ENCODE measurements at regions not wholly inside any gene's neighbourhood (a gene's known extent, or its start where the extent isn't known, plus 50 kb on each side); places are given as distances from the start of the nearest gene placed in this dataset.
"Not testable (repeated sequence)": the region's sequence is repeated elsewhere in the genome, so short reads cannot be mapped to it uniquely, and the experiment has no call there.

DNA sequence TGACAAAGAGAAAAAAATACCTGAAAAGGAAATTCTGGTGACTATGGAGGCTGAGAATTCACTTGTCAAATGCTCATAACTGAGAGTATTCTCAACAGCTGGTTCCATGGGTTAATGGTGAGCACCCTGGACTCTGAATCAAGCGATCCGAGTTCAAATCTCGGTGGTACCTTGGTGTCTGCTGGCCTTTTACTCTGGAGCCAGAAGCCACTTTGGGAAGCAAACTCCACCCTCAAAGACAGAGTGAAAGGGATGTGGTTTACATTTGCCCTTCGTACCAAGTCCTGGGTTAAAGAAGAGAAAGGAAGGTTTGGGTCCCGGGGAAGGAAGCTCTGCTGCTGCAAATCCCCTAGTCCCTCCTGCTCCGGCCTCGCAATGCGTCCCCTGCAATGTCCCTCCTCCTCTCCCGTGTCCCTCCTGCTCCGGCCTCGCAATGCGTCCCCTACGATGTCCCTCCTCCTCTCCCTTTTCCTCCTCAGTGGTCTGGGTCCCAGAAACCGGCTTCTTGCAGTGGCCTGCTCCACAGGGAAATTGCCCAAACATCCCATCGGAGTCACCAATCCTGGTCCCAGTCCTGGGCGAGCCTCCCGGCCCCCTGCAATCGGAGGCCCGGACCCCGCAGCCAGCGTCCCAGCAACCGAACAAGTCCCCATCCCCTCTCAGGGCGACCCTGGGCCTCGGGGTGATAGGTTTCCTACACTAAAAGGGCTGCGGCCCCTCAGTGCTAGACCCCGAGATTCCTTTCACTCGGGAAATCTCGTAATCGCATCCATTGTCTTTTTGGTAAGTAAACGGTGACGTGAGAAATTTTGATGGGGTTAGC lies 129.4 kb downstream of the PPIAL4G start:
- peak overlapping the region in 1 of 2 donors; percentile 34 for H3K4me3 ChIP-seq (replicated peaks in 1 of 2; ENCODE audit: low read depth in 2 of 2, low read length in 2 of 2)
- TF ChIP-seq, protein P1, sequence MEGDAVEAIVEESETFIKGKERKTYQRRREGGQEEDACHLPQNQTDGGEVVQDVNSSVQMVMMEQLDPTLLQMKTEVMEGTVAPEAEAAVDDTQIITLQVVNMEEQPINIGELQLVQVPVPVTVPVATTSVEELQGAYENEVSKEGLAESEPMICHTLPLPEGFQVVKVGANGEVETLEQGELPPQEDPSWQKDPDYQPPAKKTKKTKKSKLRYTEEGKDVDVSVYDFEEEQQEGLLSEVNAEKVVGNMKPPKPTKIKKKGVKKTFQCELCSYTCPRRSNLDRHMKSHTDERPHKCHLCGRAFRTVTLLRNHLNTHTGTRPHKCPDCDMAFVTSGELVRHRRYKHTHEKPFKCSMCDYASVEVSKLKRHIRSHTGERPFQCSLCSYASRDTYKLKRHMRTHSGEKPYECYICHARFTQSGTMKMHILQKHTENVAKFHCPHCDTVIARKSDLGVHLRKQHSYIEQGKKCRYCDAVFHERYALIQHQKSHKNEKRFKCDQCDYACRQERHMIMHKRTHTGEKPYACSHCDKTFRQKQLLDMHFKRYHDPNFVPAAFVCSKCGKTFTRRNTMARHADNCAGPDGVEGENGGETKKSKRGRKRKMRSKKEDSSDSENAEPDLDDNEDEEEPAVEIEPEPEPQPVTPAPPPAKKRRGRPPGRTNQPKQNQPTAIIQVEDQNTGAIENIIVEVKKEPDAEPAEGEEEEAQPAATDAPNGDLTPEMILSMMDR (IDR thresholded peaks at IDR 0.05; ENCODE audit: low read depth, low read length), result no peak

DNA sequence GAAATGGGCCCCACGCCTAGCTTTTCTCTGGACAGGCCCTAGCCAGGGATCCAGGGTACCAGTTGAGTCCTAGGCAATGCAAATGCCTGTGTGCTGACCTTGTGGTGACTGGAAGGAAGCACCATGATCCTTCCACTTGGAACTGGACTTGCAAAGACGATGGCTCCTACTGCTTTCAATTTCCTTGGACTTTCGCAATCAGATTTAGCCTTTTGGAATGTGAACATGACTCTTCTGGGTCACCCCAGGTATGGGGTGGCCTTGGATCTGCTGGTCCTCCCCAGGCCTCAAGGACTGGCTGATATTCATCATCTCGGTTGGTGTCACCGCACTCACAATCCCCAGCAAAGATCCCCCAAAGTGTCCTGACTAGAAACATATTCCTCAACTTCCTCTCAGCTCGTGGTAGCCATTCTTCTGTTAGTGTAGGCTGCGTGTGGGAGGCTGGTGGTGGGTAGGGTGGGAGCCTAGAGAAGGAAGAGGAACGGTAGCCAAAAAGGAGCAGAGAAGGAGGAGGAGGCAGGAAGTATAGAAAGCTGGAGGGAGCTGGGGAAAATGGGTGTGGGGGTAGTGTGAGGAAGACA lies 130.5 kb downstream of the PPIAL4G start:
- TF ChIP-seq, protein P1 (IDR thresholded peaks at IDR 0.05; ENCODE audit: low read depth, low read length), result no peak
- no peak for DNase-seq (ENCODE audit: low read depth in 2 of 2)
- no peak overlapping the region for H3K4me3 ChIP-seq (replicated peaks in 1 of 2; ENCODE audit: low read depth in 2 of 2, low read length in 2 of 2)

More for the DNA sequence above, 129.4 kb downstream of the PPIAL4G start:
- peak; percentile 69 to 96 for DNase-seq (ENCODE audit: low read depth in 2 of 2)

DNA sequence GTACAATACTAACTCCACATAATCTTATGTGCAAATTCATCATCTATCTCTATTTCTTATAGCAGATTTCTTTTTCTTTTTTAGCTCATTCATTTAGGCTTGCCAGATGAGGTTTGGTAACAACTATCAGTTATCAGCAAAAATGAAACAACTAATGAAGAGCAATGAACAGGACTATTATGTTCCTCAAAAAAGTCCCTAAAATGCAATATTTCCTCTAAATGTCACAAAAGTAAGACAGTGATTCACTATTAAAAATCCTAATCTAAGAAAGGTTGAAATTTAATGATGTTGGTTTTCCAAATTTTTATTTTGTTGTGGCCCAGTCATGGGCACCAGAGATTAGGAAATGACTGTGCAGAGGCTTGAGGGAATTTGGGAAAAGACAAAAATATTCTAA lies 135.3 kb downstream of the PPIAL4G start:
- no peak overlapping the region for H3K4me3 ChIP-seq (replicated peaks in 1 of 2; ENCODE audit: low read depth in 2 of 2, low read length in 2 of 2)
- TF ChIP-seq, protein P1 (IDR thresholded peaks at IDR 0.05; ENCODE audit: low read depth, low read length), result no peak
- DNase-seq (ENCODE audit: low read depth in 2 of 2), result no peak

DNA sequence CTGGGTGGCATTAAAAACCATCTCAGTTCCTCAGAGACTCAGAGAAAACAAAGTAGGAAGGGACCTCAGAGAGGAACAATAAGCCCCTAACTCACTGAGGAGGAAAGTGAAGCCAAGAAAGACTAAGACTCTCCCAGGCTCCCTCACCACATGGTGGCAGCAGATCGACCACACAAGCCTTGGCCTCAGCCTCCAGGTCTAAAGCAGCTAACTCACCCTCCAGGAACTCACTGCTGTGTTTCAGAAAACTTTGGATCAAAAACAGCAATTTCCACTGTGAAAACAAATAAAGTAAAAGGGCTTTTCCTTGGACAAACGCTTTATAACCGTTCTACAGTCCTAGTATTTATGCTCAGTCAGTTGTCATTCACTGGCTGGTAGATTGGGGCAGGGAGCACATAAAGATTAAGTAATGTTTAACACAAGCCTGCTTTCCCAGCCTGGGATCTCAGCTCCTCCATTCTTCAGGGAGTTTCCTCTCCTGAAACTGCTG lies 137.4 kb downstream of the PPIAL4G start:
- DNase-seq (ENCODE audit: low read depth in 2 of 2), result peak; percentile 56 to 65
- not testable (repeated sequence) for H3K4me3 ChIP-seq (replicated peaks in 1 of 2; ENCODE audit: low read depth in 2 of 2, low read length in 2 of 2)
- TF ChIP-seq, protein P1 (IDR thresholded peaks at IDR 0.05; ENCODE audit: low read depth, low read length), result peak; percentile 55

DNA sequence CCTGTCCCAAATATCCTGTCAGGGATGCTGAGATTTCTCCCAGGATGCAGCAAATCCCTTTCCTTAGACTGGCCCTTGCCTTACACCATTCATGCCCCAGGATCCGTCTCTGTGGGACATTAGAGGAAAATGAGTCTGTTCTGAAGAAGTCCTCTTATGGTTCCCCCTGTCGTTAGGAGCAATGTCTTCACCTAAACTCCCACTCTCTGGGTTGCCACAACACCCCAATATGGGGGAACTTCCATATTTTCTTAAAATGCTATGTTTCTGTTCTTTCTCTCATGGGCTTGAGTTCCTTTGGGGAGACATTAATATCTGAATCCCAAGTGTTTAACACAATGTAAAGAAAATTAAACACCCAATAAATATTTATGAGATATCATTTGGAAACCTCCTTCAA lies 138.5 kb downstream of the PPIAL4G start:
- not testable (repeated sequence) for DNase-seq (ENCODE audit: low read depth in 2 of 2); H3K4me3 ChIP-seq (replicated peaks in 1 of 2; ENCODE audit: low read depth in 2 of 2, low read length in 2 of 2)

DNA sequence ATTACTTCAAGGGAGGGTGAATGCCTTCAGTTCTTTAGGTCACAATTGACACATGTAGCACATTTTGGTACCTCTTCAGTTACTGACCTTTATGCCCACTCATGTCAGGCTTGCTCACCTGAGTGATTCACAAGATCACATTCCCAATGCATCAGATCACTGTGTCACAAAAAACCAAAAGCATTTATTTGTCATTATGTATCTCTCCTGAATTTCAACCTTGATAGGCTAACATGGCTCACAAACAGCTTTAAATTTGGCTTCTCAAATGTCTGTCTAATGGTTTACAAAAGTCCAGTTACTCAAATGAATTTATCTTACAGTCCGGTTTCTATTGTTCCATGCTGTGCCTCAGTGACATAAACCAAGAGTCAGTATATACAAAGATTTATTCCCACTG lies 141.4 kb downstream of the PPIAL4G start:
- H3K4me3 ChIP-seq (replicated peaks in 1 of 2; ENCODE audit: low read depth in 2 of 2, low read length in 2 of 2); DNase-seq (ENCODE audit: low read depth in 2 of 2): not testable (repeated sequence)

DNA sequence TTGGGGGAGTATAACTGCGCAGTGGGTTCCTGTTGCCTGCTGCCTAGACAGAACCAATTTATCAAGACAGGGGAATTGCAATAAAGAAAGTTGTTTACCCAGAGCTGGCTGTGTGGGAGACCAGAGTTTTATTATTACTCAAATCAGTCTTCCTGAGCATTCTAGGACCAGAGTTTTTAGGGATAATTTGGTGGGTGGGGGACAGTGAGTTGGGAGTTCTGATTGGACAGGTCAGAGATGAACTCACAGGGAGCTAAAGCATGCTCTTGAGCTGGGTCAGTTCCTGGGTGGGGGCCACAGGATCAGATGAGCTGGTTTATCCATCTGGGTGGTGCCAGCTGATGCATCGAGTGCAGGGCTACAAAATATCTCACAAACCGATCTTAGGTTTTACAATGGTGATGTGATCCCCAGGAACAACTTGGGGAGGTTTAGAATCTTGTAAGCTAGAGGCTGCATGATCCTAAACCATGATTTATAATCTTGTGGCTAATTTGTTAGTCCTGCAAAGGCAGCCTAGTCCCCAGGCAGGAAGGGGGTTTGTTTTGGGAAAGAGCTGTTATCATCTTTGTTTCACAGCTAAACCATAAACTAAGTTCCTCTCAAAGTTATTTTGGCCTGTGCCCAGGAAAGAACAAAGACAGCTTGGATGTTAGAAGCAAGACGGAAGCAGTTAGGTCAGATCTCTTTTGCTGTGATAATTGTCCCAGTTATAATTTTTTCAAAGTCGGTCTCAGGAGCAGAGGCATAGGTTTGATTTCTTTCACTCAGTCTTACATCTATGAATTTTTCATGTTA lies 146.8 kb downstream of the PPIAL4G start:
- peak in 1 of 2 donors; percentile 26 for DNase-seq (ENCODE audit: low read depth in 2 of 2)

More for the DNA sequence above, 146.8 kb downstream of the PPIAL4G start:
- H3K4me3 ChIP-seq (replicated peaks in 1 of 2; ENCODE audit: low read depth in 2 of 2, low read length in 2 of 2), result not testable (repeated sequence)
